Stimulated activated CD8-positive, alpha-beta memory T cell treated with anti-CD3 and anti-CD28 coated beads, Interleukin-15, amount 100 ng/mL, for 1 hour (primary cell): ENCODE measurements at regions not wholly inside any gene's neighbourhood (a gene's known extent, or its start where the extent isn't known, plus 50 kb on each side); places are given as distances from the start of the nearest gene placed in this dataset.

ENCODE experiments used
- DNase-seq: peaks from one replicate; pipeline ENCODE4 v3.0.0-alpha.2; 2020; ENCODE audit warnings: low read depth

- DNase-seq: no peak
These were observed 368.0 kb downstream of the SETD4 start for GRCh38 chr21:35692311-35692710.

GRCh38 chr21:35690436-35690835, 369.9 kb downstream of the SETD4 start:
- DNase-seq: no peak

GRCh38 chr21:35686156-35686555, 374.2 kb downstream of the SETD4 start:
- no peak for DNase-seq

GRCh38 chr21:35683664-35684304, 376.5 kb downstream of the SETD4 start:
- DNase-seq: no peak

GRCh38 chr21:35682904-35683549, 377.3 kb downstream of the SETD4 start:
- no peak for DNase-seq

GRCh38 chr21:35681946-35682345, 378.4 kb downstream of the SETD4 start:
- DNase-seq: no peak

- no peak for DNase-seq
These were observed 381.2 kb downstream of the SETD4 start for GRCh38 chr21:35679076-35679475.

- no peak for DNase-seq
These were observed 381.9 kb downstream of the SETD4 start for GRCh38 chr21:35678393-35678792.

- no peak for DNase-seq
These were observed 383.0 kb downstream of the SETD4 start for GRCh38 chr21:35677298-35677841.

GRCh38 chr21:35674895-35675470, 385.3 kb downstream of the SETD4 start:
- no peak for DNase-seq

- DNase-seq: no peak
These were observed 386.1 kb downstream of the SETD4 start for GRCh38 chr21:35674091-35674671.

GRCh38 chr21:35672313-35672712, 388.0 kb downstream of the SETD4 start:
- DNase-seq: no peak

GRCh38 chr21:35664683-35665082, 395.6 kb downstream of the SETD4 start:
- no peak for DNase-seq

- no peak for DNase-seq
These were observed 396.3 kb downstream of the SETD4 start for GRCh38 chr21:35663856-35664606.

GRCh38 chr21:35658242-35658641, 402.1 kb downstream of the SETD4 start:
- DNase-seq: no peak

GRCh38 chr21:35652872-35653271, 407.5 kb downstream of the SETD4 start:
- DNase-seq: no peak

- DNase-seq: no peak
These were observed 408.1 kb downstream of the SETD4 start for GRCh38 chr21:35652196-35652595.

- DNase-seq: no peak
These were observed 409.1 kb downstream of the SETD4 start for GRCh38 chr21:35651196-35651595.

- DNase-seq: no peak
These were observed 411.1 kb downstream of the SETD4 start for GRCh38 chr21:35649186-35649585.

- no peak for DNase-seq
These were observed 411.8 kb downstream of the SETD4 start for GRCh38 chr21:35648512-35648911.

GRCh38 chr21:35646606-35647005, 413.7 kb downstream of the SETD4 start:
- no peak for DNase-seq

GRCh38 chr21:35645991-35646390, 414.3 kb downstream of the SETD4 start:
- no peak for DNase-seq
